ENCODE measurements at regions not wholly inside any gene's neighbourhood (a gene's known extent, or its start where the extent isn't known, plus 50 kb on each side); places are given as distances from the start of the nearest gene placed in this dataset.
"Not testable (repeated sequence)": the region's sequence is repeated elsewhere in the genome, so short reads cannot be mapped to it uniquely, and the experiment has no call there.

DNA sequence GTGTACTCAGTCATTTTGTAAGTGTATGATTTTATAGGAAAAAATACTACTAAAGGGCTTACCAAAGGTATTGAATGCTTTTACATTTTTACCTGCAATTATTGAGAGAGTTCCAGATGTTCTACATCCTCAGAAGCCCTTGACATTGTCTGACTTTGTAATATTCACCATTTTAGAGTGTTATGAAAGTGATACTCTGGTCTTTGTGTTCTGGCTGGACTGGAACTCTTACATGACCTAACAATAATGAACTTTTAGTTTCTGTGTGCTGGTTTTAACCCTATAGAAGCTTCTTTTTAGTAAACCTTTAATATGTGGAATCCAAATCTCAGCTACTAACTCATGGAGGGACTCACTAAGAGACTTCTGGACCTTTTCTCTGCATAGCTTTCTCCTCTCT is 478.8 kb upstream of the SPANXN1 start:
- H3K4me3 ChIP-seq (ENCODE audit: low read length) = no peak overlapping the region
- TF ChIP-seq, protein P1, sequence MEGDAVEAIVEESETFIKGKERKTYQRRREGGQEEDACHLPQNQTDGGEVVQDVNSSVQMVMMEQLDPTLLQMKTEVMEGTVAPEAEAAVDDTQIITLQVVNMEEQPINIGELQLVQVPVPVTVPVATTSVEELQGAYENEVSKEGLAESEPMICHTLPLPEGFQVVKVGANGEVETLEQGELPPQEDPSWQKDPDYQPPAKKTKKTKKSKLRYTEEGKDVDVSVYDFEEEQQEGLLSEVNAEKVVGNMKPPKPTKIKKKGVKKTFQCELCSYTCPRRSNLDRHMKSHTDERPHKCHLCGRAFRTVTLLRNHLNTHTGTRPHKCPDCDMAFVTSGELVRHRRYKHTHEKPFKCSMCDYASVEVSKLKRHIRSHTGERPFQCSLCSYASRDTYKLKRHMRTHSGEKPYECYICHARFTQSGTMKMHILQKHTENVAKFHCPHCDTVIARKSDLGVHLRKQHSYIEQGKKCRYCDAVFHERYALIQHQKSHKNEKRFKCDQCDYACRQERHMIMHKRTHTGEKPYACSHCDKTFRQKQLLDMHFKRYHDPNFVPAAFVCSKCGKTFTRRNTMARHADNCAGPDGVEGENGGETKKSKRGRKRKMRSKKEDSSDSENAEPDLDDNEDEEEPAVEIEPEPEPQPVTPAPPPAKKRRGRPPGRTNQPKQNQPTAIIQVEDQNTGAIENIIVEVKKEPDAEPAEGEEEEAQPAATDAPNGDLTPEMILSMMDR (IDR thresholded peaks at IDR 0.05; ENCODE audit: insufficient read depth, low read depth, low read length, missing control alignments) = no peak
- DNase-seq (ENCODE audit: low read depth) = no peak

DNA sequence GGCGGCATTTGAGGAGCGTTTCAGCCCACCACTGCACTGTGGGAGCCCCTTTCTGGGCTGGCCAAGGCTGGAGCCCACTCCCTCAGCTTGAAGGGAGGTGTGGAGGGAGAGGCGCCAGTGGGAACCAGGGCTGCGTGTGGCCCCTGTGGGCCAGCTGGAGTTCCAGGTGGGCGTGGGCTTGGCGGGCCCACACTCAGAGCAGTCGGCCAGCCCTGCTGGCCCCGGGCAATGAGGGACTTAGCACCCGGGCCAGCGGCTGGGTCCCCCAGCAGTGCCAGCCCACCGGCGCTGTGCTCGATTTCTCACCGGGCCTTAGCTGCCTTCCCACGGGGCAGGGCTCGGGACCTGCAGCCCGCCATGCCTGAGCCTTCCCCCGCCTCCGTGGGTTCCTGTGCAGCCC is 463.8 kb upstream of the SPANXN1 start:
- H3K4me3 ChIP-seq (ENCODE audit: low read length); DNase-seq (ENCODE audit: low read depth): not testable (repeated sequence)

DNA sequence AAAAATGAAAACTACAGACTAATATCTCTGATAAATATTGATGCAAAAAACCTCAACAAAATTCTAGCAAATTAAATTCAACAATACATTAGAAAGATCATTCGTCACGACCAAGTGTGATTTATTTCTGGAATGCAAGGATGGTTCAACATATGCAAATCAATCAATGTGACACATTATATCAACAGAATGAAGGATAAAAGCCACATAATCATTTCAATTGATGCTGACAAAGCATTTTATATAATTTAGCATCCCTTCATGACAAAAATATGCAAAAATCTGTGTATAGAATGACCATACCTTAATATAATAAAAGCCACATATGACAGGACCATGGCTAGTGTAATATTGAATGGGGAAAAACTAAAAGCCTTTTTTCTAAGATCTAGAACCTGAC is 457.2 kb upstream of the SPANXN1 start:
- no peak overlapping the region for H3K4me3 ChIP-seq (ENCODE audit: low read length)
- TF ChIP-seq, protein P1 (IDR thresholded peaks at IDR 0.05; ENCODE audit: insufficient read depth, low read depth, low read length, missing control alignments) = no peak
- DNase-seq (ENCODE audit: low read depth) = no peak

DNA sequence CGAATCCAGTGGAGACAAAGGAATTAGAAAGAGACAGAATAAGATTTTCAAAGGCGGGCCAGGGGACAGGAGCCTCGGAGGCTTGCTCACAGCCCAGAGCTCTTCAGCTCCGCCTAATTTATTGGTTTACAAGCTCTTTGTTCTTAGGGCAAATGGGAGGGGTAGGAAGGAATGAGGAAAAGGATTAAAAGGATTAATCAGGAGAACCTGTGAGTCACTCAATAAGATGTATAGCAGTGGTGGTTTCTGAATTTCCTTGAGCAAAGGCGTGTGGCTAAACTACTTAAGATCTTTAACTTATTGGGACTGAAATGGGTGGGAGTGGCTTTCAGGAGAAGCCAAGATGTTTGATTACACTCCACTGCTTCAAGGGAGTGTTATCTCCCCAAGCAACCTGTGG is 456.0 kb upstream of the SPANXN1 start:
- no peak overlapping the region for H3K4me3 ChIP-seq (ENCODE audit: low read length)
- TF ChIP-seq, protein P1 (IDR thresholded peaks at IDR 0.05; ENCODE audit: insufficient read depth, low read depth, low read length, missing control alignments) = no peak
- DNase-seq (ENCODE audit: low read depth) = peak; percentile 31

DNA sequence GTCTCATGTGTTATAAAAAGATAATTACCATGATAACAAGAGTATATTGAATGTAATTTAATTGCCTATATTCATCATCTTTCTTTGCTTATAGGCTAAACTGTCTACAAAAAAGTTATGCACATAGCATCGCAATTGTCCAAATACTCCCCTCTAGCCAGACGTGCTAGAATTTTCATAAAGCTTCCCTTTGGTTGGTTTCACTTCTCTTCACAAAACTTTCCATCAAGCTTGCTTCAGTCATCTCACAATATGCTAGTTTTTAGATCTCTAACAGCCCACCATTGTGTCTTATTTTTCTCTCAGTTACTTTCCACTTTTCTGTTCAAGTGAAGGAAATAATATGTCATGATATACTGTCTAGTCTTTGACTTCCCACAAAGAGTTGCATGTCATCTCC is 448.3 kb upstream of the SPANXN1 start:
- TF ChIP-seq, protein P1 (IDR thresholded peaks at IDR 0.05; ENCODE audit: insufficient read depth, low read depth, low read length, missing control alignments) = no peak
- DNase-seq (ENCODE audit: low read depth) = no peak
- no peak overlapping the region for H3K4me3 ChIP-seq (ENCODE audit: low read length)

DNA sequence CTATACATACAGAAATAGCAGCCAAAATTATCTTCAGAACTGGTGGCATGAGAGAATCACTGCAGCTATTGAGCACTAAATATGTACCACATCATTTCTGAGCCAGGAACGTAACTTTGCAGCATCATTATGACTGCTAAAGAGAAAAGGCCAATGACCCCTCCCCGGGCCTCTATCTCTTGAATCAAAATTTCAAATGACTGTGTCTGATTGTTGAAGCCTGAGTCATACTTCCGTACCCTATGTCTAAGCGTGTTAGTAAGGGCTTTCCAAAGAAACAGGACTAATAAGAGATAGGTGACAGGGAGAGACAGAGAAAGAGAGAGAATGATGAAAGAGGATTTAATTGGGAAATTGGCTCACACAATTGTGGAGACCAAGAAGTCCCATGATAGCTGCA is 445.5 kb upstream of the SPANXN1 start:
- TF ChIP-seq, protein P1 (IDR thresholded peaks at IDR 0.05; ENCODE audit: insufficient read depth, low read depth, low read length, missing control alignments) = no peak
- H3K4me3 ChIP-seq (ENCODE audit: low read length) = no peak overlapping the region
- DNase-seq (ENCODE audit: low read depth) = no peak

DNA sequence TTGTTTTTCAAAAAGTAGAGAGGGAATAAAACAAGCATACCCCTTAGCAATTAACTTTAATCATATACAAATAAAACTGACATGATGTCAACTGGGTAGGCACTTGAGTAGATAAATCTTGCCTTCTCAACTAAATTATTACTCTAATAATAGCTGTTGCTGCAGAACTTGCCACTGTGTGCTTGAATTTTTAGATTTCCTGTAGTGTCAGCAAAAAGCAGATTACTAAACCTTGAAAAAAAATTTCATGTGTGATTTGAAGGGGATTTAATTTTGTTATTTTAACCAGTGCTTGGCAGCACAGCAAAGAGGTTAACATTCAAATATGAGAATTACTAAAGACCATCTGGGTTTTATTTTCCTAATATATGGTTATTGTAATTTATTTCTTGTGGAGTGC is 438.3 kb upstream of the SPANXN1 start:
- DNase-seq (ENCODE audit: low read depth) = no peak
- H3K4me3 ChIP-seq (ENCODE audit: low read length) = no peak overlapping the region
- TF ChIP-seq, protein P1 (IDR thresholded peaks at IDR 0.05; ENCODE audit: insufficient read depth, low read depth, low read length, missing control alignments) = no peak

DNA sequence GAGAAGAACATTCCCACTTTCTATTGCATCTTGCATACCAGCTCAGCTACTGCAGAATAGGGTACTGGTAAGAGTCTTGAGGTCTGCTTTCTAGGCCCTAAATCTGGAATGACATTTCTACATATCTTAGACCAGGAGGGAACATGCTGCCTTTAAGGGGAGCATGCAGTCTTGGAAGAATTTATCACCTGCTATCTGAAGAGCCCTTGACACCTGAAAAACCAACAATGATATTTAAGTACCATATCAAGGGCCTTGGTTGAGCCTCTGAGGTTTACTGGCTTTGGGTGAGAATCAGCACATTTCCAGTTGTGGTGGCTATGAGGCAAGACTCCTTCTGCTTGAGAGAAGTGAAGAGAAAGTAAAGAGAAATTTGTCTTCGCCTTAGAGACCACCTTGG is 436.8 kb upstream of the SPANXN1 start:
- DNase-seq (ENCODE audit: low read depth) = no peak
- H3K4me3 ChIP-seq (ENCODE audit: low read length) = no peak overlapping the region
- TF ChIP-seq, protein P1 (IDR thresholded peaks at IDR 0.05; ENCODE audit: insufficient read depth, low read depth, low read length, missing control alignments) = no peak

Data from epithelial cell of esophagus (primary cell).